ENCODE measurements at regions not wholly inside any gene's neighbourhood (a gene's known extent, or its start where the extent isn't known, plus 50 kb on each side); places are given as distances from the start of the nearest gene placed in this dataset.

DNA sequence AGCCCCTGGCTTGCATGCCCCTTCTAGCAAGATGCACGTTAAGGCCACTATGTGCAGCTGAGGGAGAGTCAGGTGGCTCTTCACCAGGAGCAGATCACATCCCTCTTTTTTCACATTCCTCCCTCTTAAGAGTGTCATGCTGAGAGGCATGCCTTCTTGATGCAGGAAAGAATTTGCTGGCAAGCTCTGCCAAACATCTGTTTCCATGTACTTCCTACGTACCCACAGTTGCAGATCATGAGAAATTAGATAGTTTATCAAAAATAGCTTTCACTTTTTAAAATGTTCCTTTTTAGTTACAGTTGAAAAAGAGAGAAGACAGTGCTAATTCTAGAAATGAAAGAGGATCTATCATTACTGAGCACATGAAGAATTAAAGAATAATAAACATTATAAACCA is 79.7 kb upstream of the ZNF722 start:
- Mint-ChIP-seq H3K27me3 (no peaks in the 10 kb centered on the region), H3K4me1 (ENCODE audit: low read depth) (no peaks in the 10 kb centered on the region), H3K27ac (no peak overlapping the region), H3K4me3 (no peak overlapping the region), H3K9me3 (no peaks in the 10 kb centered on the region), H3K36me3 (ENCODE audit: low read depth) (peaks cover 25% of the 10 kb centered on the region)
- ChIA-PET CTCF (no interaction called here), POLR2A (no interaction called here)
- no peaks in the 10 kb centered on the region for H3K36me3 ChIP-seq (ENCODE audit: insufficient read depth, low read length)
- H3K27ac ChIP-seq (ENCODE audit: low read depth in 1 of 2, low read length in 2 of 2): no peak overlapping the region
- H3K4me3 ChIP-seq (ENCODE audit: low read length): no peak overlapping the region
- intact Hi-C loops (cut with DNase I, micrococcal nuclease): loop anchor here in 1 of 2 experiments (5.0 kb wide), 1 partner anchor 48 kb away; no protein-coding TSS in a partner anchor
- TF ChIP-seq, protein P1, sequence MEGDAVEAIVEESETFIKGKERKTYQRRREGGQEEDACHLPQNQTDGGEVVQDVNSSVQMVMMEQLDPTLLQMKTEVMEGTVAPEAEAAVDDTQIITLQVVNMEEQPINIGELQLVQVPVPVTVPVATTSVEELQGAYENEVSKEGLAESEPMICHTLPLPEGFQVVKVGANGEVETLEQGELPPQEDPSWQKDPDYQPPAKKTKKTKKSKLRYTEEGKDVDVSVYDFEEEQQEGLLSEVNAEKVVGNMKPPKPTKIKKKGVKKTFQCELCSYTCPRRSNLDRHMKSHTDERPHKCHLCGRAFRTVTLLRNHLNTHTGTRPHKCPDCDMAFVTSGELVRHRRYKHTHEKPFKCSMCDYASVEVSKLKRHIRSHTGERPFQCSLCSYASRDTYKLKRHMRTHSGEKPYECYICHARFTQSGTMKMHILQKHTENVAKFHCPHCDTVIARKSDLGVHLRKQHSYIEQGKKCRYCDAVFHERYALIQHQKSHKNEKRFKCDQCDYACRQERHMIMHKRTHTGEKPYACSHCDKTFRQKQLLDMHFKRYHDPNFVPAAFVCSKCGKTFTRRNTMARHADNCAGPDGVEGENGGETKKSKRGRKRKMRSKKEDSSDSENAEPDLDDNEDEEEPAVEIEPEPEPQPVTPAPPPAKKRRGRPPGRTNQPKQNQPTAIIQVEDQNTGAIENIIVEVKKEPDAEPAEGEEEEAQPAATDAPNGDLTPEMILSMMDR (IDR thresholded peaks at IDR 0.05): no peak
- no peaks in the 10 kb centered on the region for H3K27me3 ChIP-seq (ENCODE audit: control insufficient read depth in 1 of 2, insufficient read depth in 2 of 2, low read length in 2 of 2)
- DNase-seq (no peak), ATAC-seq (ENCODE audit: poor library complexity) (no peak)
- H3K4me1 ChIP-seq (ENCODE audit: insufficient read depth, low read length): no peaks in the 10 kb centered on the region
- H3K9me3 ChIP-seq (ENCODE audit: control insufficient read depth in 1 of 2, insufficient read depth in 1 of 2, low read length in 2 of 2): peaks cover 5 to 12% of the 10 kb centered on the region in 2 experiments

DNA sequence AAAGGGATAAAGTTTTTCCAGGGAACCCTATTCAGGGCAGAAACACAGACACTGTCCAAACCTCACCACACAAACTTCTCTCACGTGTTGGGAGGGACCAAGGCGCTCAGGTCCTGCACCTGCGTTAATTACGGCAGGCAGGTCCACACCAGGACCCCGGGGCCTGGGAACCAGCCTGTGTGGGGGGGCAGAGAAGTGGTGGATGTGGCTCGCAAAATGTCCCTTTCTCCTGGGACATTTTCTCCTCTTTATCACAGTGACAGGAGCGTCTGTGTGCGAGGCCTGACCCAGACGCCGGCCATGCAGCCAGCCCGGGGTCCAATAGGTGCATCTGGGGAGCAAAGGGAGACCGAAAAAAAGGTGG is 73.4 kb upstream of the ZNF722 start:
- intact Hi-C loops (cut with DNase I, micrococcal nuclease): loop anchor here (1.0 to 10.0 kb wide), 9 partner anchors 24 to 1830 kb away; partner anchors contain the start of genes ZNF92 (in 2 of the 2), ERV3-1 (in 1 of the 2), ZNF107 (in 1 of the 2) and ZNF138 (in 1 of the 2)
- Histone ChIP-seq H3K4me1 (ENCODE audit: insufficient read depth, low read length) (peaks cover 16% of the 10 kb centered on the region), H3K9me3 (ENCODE audit: control insufficient read depth in 1 of 2, insufficient read depth in 1 of 2, low read length in 2 of 2) (peaks cover 0 to 36% of the 10 kb centered on the region in 2 experiments), H3K27me3 (ENCODE audit: control insufficient read depth in 1 of 2, insufficient read depth in 2 of 2, low read length in 2 of 2) (no peaks in the 10 kb centered on the region), H3K4me3 (ENCODE audit: low read length) (peak overlapping the region; percentile 84), H3K36me3 (ENCODE audit: insufficient read depth, low read length) (no peaks in the 10 kb centered on the region), H3K27ac (ENCODE audit: low read depth in 1 of 2, low read length in 2 of 2) (peak overlapping the region in 1 of 2 donors; percentile 16)
- POLR2A ChIA-PET: interaction anchor here (0.7 to 2.7 kb wide), 9 partner anchors 9 to 1082 kb away, joined by 3 to 53 read pairs (median 6); partner anchors contain the start of genes ERV3-1, ZNF107, ZNF138 and ZNF273
- Mint-ChIP-seq H3K4me3 (peak overlapping the region; percentile 96), H3K36me3 (ENCODE audit: low read depth) (peaks cover 18% of the 10 kb centered on the region), H3K9me3 (no peaks in the 10 kb centered on the region), H3K4me1 (ENCODE audit: low read depth) (peaks cover 25% of the 10 kb centered on the region), H3K27ac (peak overlapping the region; percentile 91), H3K27me3 (no peaks in the 10 kb centered on the region)
- peak in 1 of 14 experiments; percentile 3 for DNase-seq
- TF ChIP-seq, protein P1 (IDR thresholded peaks at IDR 0.05): no peak
- CTCF ChIA-PET: interaction anchor here (1.0 kb wide), 1 partner anchor 25 kb away, joined by 3 read pairs; no protein-coding TSS in a partner anchor
- ATAC-seq (ENCODE audit: poor library complexity): no peak

DNA sequence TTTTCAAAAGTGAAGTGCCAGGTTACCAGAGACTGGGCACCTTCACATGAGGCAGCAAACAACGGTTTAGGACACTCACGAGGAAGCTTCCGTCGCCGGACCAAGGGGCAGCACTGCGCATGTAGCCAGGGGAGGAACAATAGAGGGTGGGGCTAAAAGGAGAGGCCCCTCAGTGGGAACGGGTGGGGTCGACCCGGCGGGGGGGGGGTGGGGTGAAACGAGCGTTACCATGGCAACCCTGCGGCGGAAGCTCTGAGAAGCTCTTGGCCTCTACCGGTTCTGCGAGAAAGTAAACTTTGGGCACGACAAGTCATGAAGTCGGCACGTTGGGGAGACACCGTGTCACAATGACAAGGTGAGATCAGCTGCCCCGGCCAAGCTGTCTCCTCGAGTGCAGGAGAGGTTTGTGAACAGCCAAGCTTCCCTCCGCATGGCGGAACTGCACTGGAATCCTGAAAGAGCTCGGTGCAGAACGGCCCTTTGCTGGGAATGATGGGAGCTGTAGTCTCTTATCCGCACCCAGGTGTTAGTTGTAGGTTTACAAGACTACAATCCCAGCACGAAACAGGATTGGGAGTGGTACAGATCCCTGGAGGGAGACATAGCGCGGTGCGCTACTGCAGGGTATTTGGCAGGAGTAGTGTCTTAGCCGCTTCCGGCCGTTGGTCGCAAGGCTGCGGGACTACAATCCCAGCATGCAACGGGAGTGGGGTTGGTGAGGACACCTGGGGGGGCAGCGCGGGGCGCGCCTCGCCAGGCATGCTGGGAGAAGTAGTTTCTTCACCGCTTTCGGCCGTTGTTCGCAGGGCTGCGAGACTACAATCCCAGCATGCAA is 72.8 kb upstream of the ZNF722 start:
- Histone ChIP-seq H3K27me3 (ENCODE audit: control insufficient read depth in 1 of 2, insufficient read depth in 2 of 2, low read length in 2 of 2) (no peaks in the 10 kb centered on the region), H3K27ac (ENCODE audit: low read depth in 1 of 2, low read length in 2 of 2) (peak overlapping the region; percentile 43 to 87), H3K9me3 (ENCODE audit: control insufficient read depth in 1 of 2, insufficient read depth in 1 of 2, low read length in 2 of 2) (peaks cover under 1 to 33% of the 10 kb centered on the region in 2 experiments), H3K36me3 (ENCODE audit: insufficient read depth, low read length) (no peaks in the 10 kb centered on the region), H3K4me1 (ENCODE audit: insufficient read depth, low read length) (peaks cover 16% of the 10 kb centered on the region), H3K4me3 (ENCODE audit: low read length) (peak overlapping the region; percentile 84)
- Mint-ChIP-seq H3K36me3 (ENCODE audit: low read depth) (peaks cover 18% of the 10 kb centered on the region), H3K4me1 (ENCODE audit: low read depth) (peaks cover 25% of the 10 kb centered on the region), H3K27me3 (no peaks in the 10 kb centered on the region), H3K9me3 (no peaks in the 10 kb centered on the region), H3K27ac (peak overlapping the region; percentile 91), H3K4me3 (peak overlapping the region; percentile 96)
- CTCF ChIA-PET: interaction anchor here (1.0 kb wide), 1 partner anchor 26 kb away, joined by 3 read pairs; no protein-coding TSS in a partner anchor
- DNase-seq (peak; percentile 81 to 97 (median 87)), ATAC-seq (ENCODE audit: poor library complexity) (peak; percentile 95)
- POLR2A ChIA-PET: interaction anchor here (0.6 to 2.7 kb wide), 13 partner anchors 10 to 1449 kb away, joined by 3 to 53 read pairs (median 5); partner anchors contain the start of genes ERV3-1, ZNF107, ZNF138 and ZNF273
- intact Hi-C loops (cut with DNase I, micrococcal nuclease): loop anchor here (1.0 to 10.0 kb wide), 12 partner anchors 25 to 1829 kb away; partner anchors contain the start of genes ZNF92 (in 2 of the 2), ERV3-1 (in 1 of the 2), ZNF107 (in 1 of the 2) and ZNF138 (in 1 of the 2)
- TF ChIP-seq, protein P1 (IDR thresholded peaks at IDR 0.05): no peak

Data from CD4-positive, alpha-beta T cell (primary cell).